ENCODE measurements at regions not wholly inside any gene's neighbourhood (a gene's known extent, or its start where the extent isn't known, plus 50 kb on each side); places are given as distances from the start of the nearest gene placed in this dataset.
"Not testable (repeated sequence)": the region's sequence is repeated elsewhere in the genome, so short reads cannot be mapped to it uniquely, and the experiment has no call there.

DNA sequence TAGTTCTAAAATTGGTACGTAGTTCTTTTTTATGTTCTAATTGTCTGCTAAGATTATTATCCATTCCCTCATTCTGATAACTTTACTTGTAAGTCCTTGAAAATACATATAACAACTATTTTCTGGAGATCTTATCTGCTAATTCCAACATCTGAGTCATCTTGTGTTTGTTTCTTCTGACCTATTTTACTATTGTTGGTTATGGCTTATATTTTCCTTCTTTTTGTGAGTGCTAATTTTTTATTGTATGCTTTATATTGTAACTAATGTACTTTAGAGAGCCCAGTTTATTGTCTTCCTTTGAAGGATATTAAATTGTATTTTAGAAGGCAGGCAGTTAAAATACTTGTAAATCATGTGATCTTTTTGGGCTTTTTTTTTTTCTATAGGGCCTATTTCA lies 149.3 kb upstream of the LRFN5 start:
- Histone ChIP-seq H3K4me1 (no peaks in the 10 kb centered on the region), H3K9me3 (no peaks in the 10 kb centered on the region), H3K36me3 (no peaks in the 10 kb centered on the region), H3K27ac (no peak overlapping the region), H3K4me3 (replicated peaks in 1 of 3) (no peak overlapping the region), H3K27me3 (no peaks in the 10 kb centered on the region)
- WGBS, 2 donors = 78 to 91% methylated on average over 1 of the region's 1 CpG
- no peak for DNase-seq
- no peak for TF ChIP-seq POLR2A (IDR thresholded peaks at IDR 0.05)
- TF ChIP-seq, protein P1, sequence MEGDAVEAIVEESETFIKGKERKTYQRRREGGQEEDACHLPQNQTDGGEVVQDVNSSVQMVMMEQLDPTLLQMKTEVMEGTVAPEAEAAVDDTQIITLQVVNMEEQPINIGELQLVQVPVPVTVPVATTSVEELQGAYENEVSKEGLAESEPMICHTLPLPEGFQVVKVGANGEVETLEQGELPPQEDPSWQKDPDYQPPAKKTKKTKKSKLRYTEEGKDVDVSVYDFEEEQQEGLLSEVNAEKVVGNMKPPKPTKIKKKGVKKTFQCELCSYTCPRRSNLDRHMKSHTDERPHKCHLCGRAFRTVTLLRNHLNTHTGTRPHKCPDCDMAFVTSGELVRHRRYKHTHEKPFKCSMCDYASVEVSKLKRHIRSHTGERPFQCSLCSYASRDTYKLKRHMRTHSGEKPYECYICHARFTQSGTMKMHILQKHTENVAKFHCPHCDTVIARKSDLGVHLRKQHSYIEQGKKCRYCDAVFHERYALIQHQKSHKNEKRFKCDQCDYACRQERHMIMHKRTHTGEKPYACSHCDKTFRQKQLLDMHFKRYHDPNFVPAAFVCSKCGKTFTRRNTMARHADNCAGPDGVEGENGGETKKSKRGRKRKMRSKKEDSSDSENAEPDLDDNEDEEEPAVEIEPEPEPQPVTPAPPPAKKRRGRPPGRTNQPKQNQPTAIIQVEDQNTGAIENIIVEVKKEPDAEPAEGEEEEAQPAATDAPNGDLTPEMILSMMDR (IDR thresholded peaks at IDR 0.05) = no peak
- intact Hi-C loops (cut with DNase I) = no loop called here

DNA sequence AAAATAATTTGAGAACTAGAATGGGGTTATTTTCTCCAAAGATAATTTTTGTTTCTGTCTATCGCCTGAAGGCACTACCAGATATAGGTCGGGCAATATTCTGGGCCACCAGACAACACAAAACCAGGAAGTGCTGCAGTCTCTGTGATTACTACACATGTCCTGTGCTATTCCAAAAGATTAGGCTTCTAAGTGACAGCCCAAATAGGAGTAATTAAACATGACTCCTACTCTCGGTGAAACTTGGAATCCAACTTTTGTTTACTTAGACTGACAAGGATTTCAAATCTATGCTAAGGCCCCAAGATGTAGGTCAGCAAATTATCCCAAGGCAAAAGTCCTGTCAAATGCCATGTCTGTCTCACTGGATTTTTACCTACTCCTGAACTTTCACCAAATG lies 157.6 kb upstream of the LRFN5 start:
- no peak for TF ChIP-seq POLR2A (IDR thresholded peaks at IDR 0.05)
- TF ChIP-seq, protein P1 (IDR thresholded peaks at IDR 0.05) = no peak
- intact Hi-C loops (cut with DNase I) = no loop called here
- no peaks in the 10 kb centered on the region for H3K4me1 ChIP-seq
- H3K27me3 ChIP-seq = no peaks in the 10 kb centered on the region
- H3K4me3 ChIP-seq (replicated peaks in 1 of 3) = no peak overlapping the region
- H3K9me3 ChIP-seq = no peaks in the 10 kb centered on the region
- WGBS, 2 donors = 36 to 50% methylated on average over 3 of the region's 3 CpGs
- H3K36me3 ChIP-seq = no peaks in the 10 kb centered on the region
- no peak overlapping the region for H3K27ac ChIP-seq
- DNase-seq = no peak

DNA sequence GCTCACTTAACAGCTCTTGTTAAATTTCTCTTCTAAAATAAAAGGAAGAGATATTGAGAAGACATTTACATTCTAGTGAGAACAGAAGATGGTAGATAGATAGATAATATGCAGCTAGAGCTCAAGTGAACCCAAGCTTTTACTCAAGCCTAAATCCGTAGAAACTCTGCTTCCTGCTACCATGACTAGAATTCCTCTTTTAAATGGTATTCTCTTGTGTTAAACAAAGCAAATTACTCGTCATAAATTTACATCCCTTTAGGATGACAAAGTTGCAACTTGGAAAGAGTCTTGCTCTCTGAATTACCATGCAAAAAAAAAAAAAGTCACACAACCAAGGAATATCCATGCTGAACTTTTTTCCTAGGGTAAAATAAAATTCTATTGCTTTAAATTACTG lies 160.7 kb upstream of the LRFN5 start:
- WGBS, 2 donors = 52 to 57% methylated on average over 2 of the region's 2 CpGs

DNA sequence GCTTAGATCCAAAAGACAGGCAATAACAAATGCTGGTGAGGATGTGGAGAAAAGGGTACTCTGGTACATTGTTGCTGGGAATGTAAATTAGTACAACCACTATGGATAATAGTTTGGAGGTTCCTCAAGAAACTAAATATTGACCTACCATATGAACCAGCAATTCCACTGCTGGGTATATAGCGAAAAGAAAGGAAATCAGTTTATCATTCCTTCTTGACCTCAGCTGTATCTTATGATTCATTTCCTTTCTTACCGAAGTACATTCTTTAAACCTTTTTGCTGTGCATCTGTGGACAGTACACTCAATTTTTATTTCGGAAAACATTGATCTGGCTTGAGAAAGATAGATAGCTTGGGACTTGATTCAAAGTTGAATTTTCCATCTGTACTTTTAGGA lies 183.2 kb upstream of the LRFN5 start:
- Histone ChIP-seq H3K36me3 (no peaks in the 10 kb centered on the region), H3K9me3 (no peaks in the 10 kb centered on the region), H3K4me1 (no peaks in the 10 kb centered on the region), H3K27ac (no peak overlapping the region), H3K27me3 (no peaks in the 10 kb centered on the region), H3K4me3 (replicated peaks in 1 of 3) (no peak overlapping the region)
- intact Hi-C loops (cut with DNase I) = no loop called here
- WGBS, 2 donors = 80 to 84% methylated on average over 3 of the region's 3 CpGs
- no peak for DNase-seq
- TF ChIP-seq POLR2A (IDR thresholded peaks at IDR 0.05) = no peak
- TF ChIP-seq, protein P1 (IDR thresholded peaks at IDR 0.05) = no peak

More for the DNA sequence above, 160.7 kb upstream of the LRFN5 start:
- H3K36me3 ChIP-seq = no peaks in the 10 kb centered on the region
- H3K4me1 ChIP-seq = no peaks in the 10 kb centered on the region
- intact Hi-C loops (cut with DNase I) = no loop called here
- H3K9me3 ChIP-seq = no peaks in the 10 kb centered on the region
- no peak overlapping the region for H3K27ac ChIP-seq
- DNase-seq = no peak
- TF ChIP-seq, protein P1 (IDR thresholded peaks at IDR 0.05) = no peak
- TF ChIP-seq POLR2A (IDR thresholded peaks at IDR 0.05) = no peak
- no peak overlapping the region for H3K4me3 ChIP-seq (replicated peaks in 1 of 3)
- H3K27me3 ChIP-seq = no peaks in the 10 kb centered on the region

DNA sequence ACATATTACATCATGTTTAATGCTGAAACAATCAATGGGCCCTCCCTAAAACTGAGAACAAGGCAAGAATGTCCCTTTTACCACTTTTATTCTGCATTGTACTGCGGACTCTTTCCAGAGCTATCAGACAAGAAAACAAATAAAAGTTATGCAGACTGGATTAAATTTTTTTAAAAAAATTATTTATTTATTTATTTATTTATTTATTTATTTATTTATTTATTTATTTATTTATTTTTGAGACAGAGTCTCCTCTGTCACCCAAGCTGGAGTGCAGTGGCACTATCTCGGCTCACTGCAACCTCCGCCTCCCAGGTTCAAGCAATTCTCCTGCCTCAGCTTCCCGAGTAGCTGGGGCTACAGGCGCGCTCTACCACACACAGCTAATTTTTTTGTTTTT lies 185.4 kb upstream of the LRFN5 start:
- H3K9me3 ChIP-seq; intact Hi-C loops (cut with DNase I); DNase-seq; H3K36me3 ChIP-seq; H3K4me3 ChIP-seq (replicated peaks in 1 of 3); H3K27ac ChIP-seq; H3K4me1 ChIP-seq; H3K27me3 ChIP-seq: not testable (repeated sequence)
- WGBS, 2 donors = 86 to 98% methylated on average over 6 of the region's 6 CpGs

DNA sequence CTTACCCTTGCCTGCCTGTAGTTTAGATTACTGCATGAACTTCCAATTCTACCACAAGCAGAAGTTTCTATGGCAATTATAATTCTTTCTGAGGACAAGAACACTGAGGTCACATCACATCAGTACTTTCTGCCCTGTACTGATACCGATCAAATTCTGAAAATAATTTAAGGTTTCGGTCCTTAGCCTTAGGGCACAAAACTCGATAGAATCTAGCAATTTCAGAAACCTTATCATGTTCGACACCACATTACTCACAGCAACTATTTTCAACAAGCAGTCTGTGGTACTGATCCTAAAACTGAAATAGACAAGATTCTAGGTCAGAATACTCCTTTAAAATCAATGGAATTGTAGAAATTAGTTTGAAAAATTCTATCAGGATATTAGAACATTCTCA lies 187.0 kb upstream of the LRFN5 start:
- TF ChIP-seq, protein P1 (IDR thresholded peaks at IDR 0.05) = no peak
- no peak for TF ChIP-seq POLR2A (IDR thresholded peaks at IDR 0.05)
- no peak overlapping the region for H3K4me3 ChIP-seq (replicated peaks in 1 of 3)
- H3K9me3 ChIP-seq = no peaks in the 10 kb centered on the region
- no peaks in the 10 kb centered on the region for H3K36me3 ChIP-seq
- H3K4me1 ChIP-seq = no peaks in the 10 kb centered on the region
- WGBS, 2 donors = 91 to 92% methylated on average over 4 of the region's 4 CpGs
- intact Hi-C loops (cut with DNase I) = no loop called here
- no peak for DNase-seq
- no peaks in the 10 kb centered on the region for H3K27me3 ChIP-seq
- no peak overlapping the region for H3K27ac ChIP-seq
